CD4-positive, alpha-beta T cell (primary cell): ENCODE measurements at regions not wholly inside any gene's neighbourhood (a gene's known extent, or its start where the extent isn't known, plus 50 kb on each side); places are given as distances from the start of the nearest gene placed in this dataset.

Source experiments
- ATAC-seq: fragments of 200-7000 bp; cut with Tn5 transposase; one replicate; pipeline ENCODE4 v1.10.0; 2022; ENCODE audit warnings: mild to moderate bottlenecking; ENCODE audit not compliant: poor library complexity
- CTCF ChIA-PET: fragments of 350-600 bp; sonication (Branson Sonifier 250); formaldehyde crosslinking; loops from one replicate; lab custom pipeline; 2021; ENCODE audit warnings: antibody characterized with exemption, inconsistent platforms; lab: Charles Lee
- POLR2A ChIA-PET: fragments of 350-600 bp; sonication (Branson Sonifier 250); formaldehyde crosslinking; loops from one replicate; lab custom pipeline; 2021; ENCODE audit warnings: antibody characterized with exemption, inconsistent platforms; lab: Charles Lee
- DNase-seq, 14 experiments: peaks; one replicate each; pipeline ENCODE4 v3.0.0-alpha.2; 2013 to 2020; ENCODE audit warnings: mixed read lengths in 2 of 14
- H3K27ac ChIP-seq, 2 donors: one replicate each; pipeline versions ENCODE4 v1.5.1 to v1.7.0; 2013; ENCODE audit warnings: low read length in 2 of 2, low read depth in 1 of 2, mild to moderate bottlenecking in 1 of 2
- H3K27me3 ChIP-seq, 2 experiments: 1 replicate in 1 of 2; 2 replicates in 1 of 2; pipeline versions ENCODE4 v1.6.1 to v1.7.0; 2013; ENCODE audit warnings: low read length in 2 of 2, control low read depth in 1 of 2, mild to moderate bottlenecking in 1 of 2, moderate library complexity in 1 of 2; ENCODE audit not compliant: insufficient read depth in 2 of 2, control insufficient read depth in 1 of 2
- H3K36me3 ChIP-seq: one replicate; pipeline ENCODE4 v1.6.1; 2013; ENCODE audit warnings: low read length, control low read depth; ENCODE audit not compliant: insufficient read depth
- H3K4me1 ChIP-seq: one replicate; pipeline ENCODE4 v1.6.1; 2013; ENCODE audit warnings: low read length, control low read depth; ENCODE audit not compliant: insufficient read depth
- H3K4me3 ChIP-seq: one replicate; pipeline ENCODE4 v1.5.1; 2013; ENCODE audit warnings: mild to moderate bottlenecking, low read length, moderate library complexity
- H3K9me3 ChIP-seq, 2 experiments: 1 replicate in 1 of 2; 2 replicates in 1 of 2; pipeline versions ENCODE4 v1.6.1 to v1.7.0; 2013; ENCODE audit warnings: low read length in 2 of 2, mild to moderate bottlenecking in 2 of 2, control low read depth in 1 of 2, moderate library complexity in 1 of 2; ENCODE audit not compliant: control insufficient read depth in 1 of 2, insufficient read depth in 1 of 2
- H3K27ac Mint-ChIP-seq: one replicate; pipeline ENCODE4 v1.8.0; 2020; ENCODE audit warnings: mixed read lengths
- H3K27me3 Mint-ChIP-seq: one replicate; pipeline ENCODE4 v1.8.0; 2021; ENCODE audit warnings: mixed read lengths
- H3K36me3 Mint-ChIP-seq: one replicate; pipeline ENCODE4 v1.8.0; 2021; ENCODE audit warnings: low read depth, mixed read lengths
- H3K4me1 Mint-ChIP-seq: one replicate; pipeline ENCODE4 v1.8.0; 2021; ENCODE audit warnings: low read depth, mixed read lengths
- H3K4me3 Mint-ChIP-seq: one replicate; pipeline ENCODE4 v1.8.0; 2020; ENCODE audit warnings: mild to moderate bottlenecking, mixed read lengths
- H3K9me3 Mint-ChIP-seq: one replicate; pipeline ENCODE4 v1.8.0; 2020; ENCODE audit warnings: mixed read lengths
- CTCF ChIP-seq: fragments of 200-600 bp; IDR thresholded peaks from one replicate; pipeline ENCODE4 v1.8.0; 2022; ENCODE audit warnings: antibody characterized with exemption, mild to moderate bottlenecking
- intact Hi-C, 2 experiments: fragments of 100-400 bp; cut with DNase I in 1 of 2; cut with micrococcal nuclease in 1 of 2; formaldehyde crosslinking; loops; one replicate each; pipeline versions ENCODE4 v1.15.1 to v1.9.0; 2023 to 2025; cut with DNase I, micrococcal nuclease

GRCh38 chr2:217076657-217077232, 216.9 kb upstream of the TNP1 start:
- Mint-ChIP-seq H3K36me3 (no peaks in the 10 kb centered on the region), H3K27ac (no peak overlapping the region), H3K4me3 (no peak overlapping the region), H3K27me3 (no peaks in the 10 kb centered on the region), H3K4me1 (no peaks in the 10 kb centered on the region), H3K9me3 (no peaks in the 10 kb centered on the region)
- Histone ChIP-seq H3K9me3 (no peaks in the 10 kb centered on the region), H3K27me3 (no peaks in the 10 kb centered on the region), H3K27ac (no peak overlapping the region), H3K4me1 (no peaks in the 10 kb centered on the region), H3K36me3 (no peaks in the 10 kb centered on the region), H3K4me3 (no peak overlapping the region)
- intact Hi-C loops, result no loop called here
- ATAC-seq (no peak), DNase-seq (no peak)
- CTCF ChIA-PET, result no interaction called here
- POLR2A ChIA-PET, result no interaction called here
- no peak for TF ChIP-seq CTCF

GRCh38 chr2:217076058-217076435, 216.2 kb upstream of the TNP1 start:
- no peaks in the 10 kb centered on the region for H3K36me3 Mint-ChIP-seq
- POLR2A ChIA-PET, result no interaction called here
- Histone ChIP-seq H3K4me1 (no peaks in the 10 kb centered on the region), H3K9me3 (no peaks in the 10 kb centered on the region), H3K36me3 (no peaks in the 10 kb centered on the region), H3K4me3 (no peak overlapping the region), H3K27me3 (no peaks in the 10 kb centered on the region), H3K27ac (no peak overlapping the region)
- ATAC-seq (no peak), DNase-seq (no peak)
- intact Hi-C loops, result no loop called here
- H3K27ac Mint-ChIP-seq, result no peak overlapping the region
- no peaks in the 10 kb centered on the region for H3K4me1 Mint-ChIP-seq
- H3K4me3 Mint-ChIP-seq, result no peak overlapping the region
- H3K27me3 Mint-ChIP-seq, result no peaks in the 10 kb centered on the region
- TF ChIP-seq CTCF, result no peak
- CTCF ChIA-PET, result no interaction called here
- no peaks in the 10 kb centered on the region for H3K9me3 Mint-ChIP-seq

GRCh38 chr2:217075268-217076057, 215.6 kb upstream of the TNP1 start:
- no peak overlapping the region for H3K27ac Mint-ChIP-seq
- H3K27me3 Mint-ChIP-seq, result no peaks in the 10 kb centered on the region
- TF ChIP-seq CTCF, result no peak
- no peak overlapping the region for H3K27ac ChIP-seq
- DNase-seq (no peak), ATAC-seq (no peak)
- ChIA-PET CTCF (no interaction called here), POLR2A (no interaction called here)
- no peaks in the 10 kb centered on the region for H3K4me1 Mint-ChIP-seq
- H3K36me3 Mint-ChIP-seq, result no peaks in the 10 kb centered on the region
- no peak overlapping the region for H3K4me3 ChIP-seq
- H3K36me3 ChIP-seq, result no peaks in the 10 kb centered on the region
- H3K4me1 ChIP-seq, result no peaks in the 10 kb centered on the region
- no peaks in the 10 kb centered on the region for H3K9me3 ChIP-seq
- H3K4me3 Mint-ChIP-seq, result no peak overlapping the region
- intact Hi-C loops, result no loop called here
- H3K27me3 ChIP-seq, result no peaks in the 10 kb centered on the region
- H3K9me3 Mint-ChIP-seq, result no peaks in the 10 kb centered on the region
